ENCODE measurements at regions not wholly inside any gene's neighbourhood (a gene's known extent, or its start where the extent isn't known, plus 50 kb on each side); places are given as distances from the start of the nearest gene placed in this dataset.

GRCh38 chr3:109545746-109546145 lies 208.4 kb upstream of the DPPA4 start:
- no TSS peak for BruUV-seq (replicated peaks)
- H4K20me1 ChIP-seq (replicated peaks; ENCODE audit: control insufficient read depth, insufficient read depth, low read length): no peaks in the 10 kb centered on the region
- no peak for FAIRE-seq

More at GRCh38 chr3:109545746-109546145, 208.4 kb upstream of the DPPA4 start:
- Histone ChIP-seq H3K36me3 (ENCODE audit: control insufficient read depth, insufficient read depth, low read length) (no peaks in the 10 kb centered on the region), H3K9me3 (replicated peaks; ENCODE audit: control insufficient read depth, insufficient read depth, low read depth, low read length) (no peaks in the 10 kb centered on the region), H3K4me1 (replicated peaks in 1 of 2; ENCODE audit: control insufficient read depth in 2 of 2, insufficient read depth in 2 of 2, low read length in 2 of 2) (no peaks in the 10 kb centered on the region), H3K79me2 (ENCODE audit: control insufficient read depth, insufficient read depth, low read length) (no peaks in the 10 kb centered on the region), H3K4me2 (ENCODE audit: insufficient read depth, low read length) (no peak overlapping the region), H2AFZ (ENCODE audit: low read depth, low read length) (no peak overlapping the region), H3K9me1 (ENCODE audit: control insufficient read depth, insufficient read depth, low read length) (no peaks in the 10 kb centered on the region), H3K4me3 (no peak overlapping the region), H3K27me3 (ENCODE audit: control insufficient read depth in 2 of 2, insufficient read depth in 2 of 2, low read length in 2 of 2) (no peaks in the 10 kb centered on the region), H3K27ac (ENCODE audit: extremely low read depth, low read depth, low read length) (no peak overlapping the region), H3K9ac (ENCODE audit: insufficient read depth in 1 of 2, low read depth in 2 of 2, low read length in 2 of 2) (no peak overlapping the region)
- DNase-seq (ENCODE audit: extremely low read depth in 1 of 4, low spot score in 3 of 4) (no peak), ATAC-seq (no peak)
- intact Hi-C loops (cut with micrococcal nuclease) (no loop called here), in situ Hi-C loops (cut with MboI) (no loop called here)
- TF ChIP-seq ZNF280B (CRISPR knock-in tag; IDR thresholded peaks at IDR 0.05): no peak
- TF ChIP-seq, protein P1, sequence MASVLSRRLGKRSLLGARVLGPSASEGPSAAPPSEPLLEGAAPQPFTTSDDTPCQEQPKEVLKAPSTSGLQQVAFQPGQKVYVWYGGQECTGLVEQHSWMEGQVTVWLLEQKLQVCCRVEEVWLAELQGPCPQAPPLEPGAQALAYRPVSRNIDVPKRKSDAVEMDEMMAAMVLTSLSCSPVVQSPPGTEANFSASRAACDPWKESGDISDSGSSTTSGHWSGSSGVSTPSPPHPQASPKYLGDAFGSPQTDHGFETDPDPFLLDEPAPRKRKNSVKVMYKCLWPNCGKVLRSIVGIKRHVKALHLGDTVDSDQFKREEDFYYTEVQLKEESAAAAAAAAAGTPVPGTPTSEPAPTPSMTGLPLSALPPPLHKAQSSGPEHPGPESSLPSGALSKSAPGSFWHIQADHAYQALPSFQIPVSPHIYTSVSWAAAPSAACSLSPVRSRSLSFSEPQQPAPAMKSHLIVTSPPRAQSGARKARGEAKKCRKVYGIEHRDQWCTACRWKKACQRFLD (CRISPR knock-in tag; IDR thresholded peaks at IDR 0.05): no peak
- TF ChIP-seq, protein P2, sequence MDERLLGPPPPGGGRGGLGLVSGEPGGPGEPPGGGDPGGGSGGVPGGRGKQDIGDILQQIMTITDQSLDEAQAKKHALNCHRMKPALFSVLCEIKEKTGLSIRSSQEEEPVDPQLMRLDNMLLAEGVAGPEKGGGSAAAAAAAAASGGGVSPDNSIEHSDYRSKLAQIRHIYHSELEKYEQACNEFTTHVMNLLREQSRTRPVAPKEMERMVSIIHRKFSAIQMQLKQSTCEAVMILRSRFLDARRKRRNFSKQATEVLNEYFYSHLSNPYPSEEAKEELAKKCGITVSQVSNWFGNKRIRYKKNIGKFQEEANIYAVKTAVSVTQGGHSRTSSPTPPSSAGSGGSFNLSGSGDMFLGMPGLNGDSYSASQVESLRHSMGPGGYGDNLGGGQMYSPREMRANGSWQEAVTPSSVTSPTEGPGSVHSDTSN (CRISPR knock-in tag; IDR thresholded peaks at IDR 0.05; ENCODE audit: low read depth): no peak
- TF ChIP-seq, protein P2 (tag; conservative IDR thresholded peaks at IDR 0.05; ENCODE audit: low read depth): no peak
- TF ChIP-seq BACH1 (tag; IDR thresholded peaks at IDR 0.05): no peak
- TF ChIP-seq TEAD4 (IDR thresholded peaks at IDR 0.05; ENCODE audit: low read length): no peak
- no peak for TF ChIP-seq TEAD4 (CRISPR knock-in tag; IDR thresholded peaks at IDR 0.05; ENCODE audit: borderline replicate concordance)
- no peak for TF ChIP-seq NFATC3 (IDR thresholded peaks at IDR 0.05)
- TF ChIP-seq ELF2 (CRISPR knock-in tag; IDR thresholded peaks at IDR 0.05): no peak
- no peak for TF ChIP-seq BCL6 (CRISPR knock-in tag; IDR thresholded peaks at IDR 0.05)
- no peak for TF ChIP-seq NCOA6 (IDR thresholded peaks at IDR 0.05)
- TF ChIP-seq NELFE (IDR thresholded peaks at IDR 0.05; ENCODE audit: insufficient read depth, insufficient read length): no peak
- TF ChIP-seq STAT5A (IDR thresholded peaks at IDR 0.05; ENCODE audit: borderline replicate concordance, low read length): no peak
- TF ChIP-seq, protein P3, sequence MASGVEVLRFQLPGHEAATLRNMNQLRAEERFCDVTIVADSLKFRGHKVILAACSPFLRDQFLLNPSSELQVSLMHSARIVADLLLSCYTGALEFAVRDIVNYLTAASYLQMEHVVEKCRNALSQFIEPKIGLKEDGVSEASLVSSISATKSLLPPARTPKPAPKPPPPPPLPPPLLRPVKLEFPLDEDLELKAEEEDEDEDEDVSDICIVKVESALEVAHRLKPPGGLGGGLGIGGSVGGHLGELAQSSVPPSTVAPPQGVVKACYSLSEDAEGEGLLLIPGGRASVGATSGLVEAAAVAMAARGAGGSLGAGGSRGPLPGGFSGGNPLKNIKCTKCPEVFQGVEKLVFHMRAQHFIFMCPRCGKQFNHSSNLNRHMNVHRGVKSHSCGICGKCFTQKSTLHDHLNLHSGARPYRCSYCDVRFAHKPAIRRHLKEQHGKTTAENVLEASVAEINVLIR (CRISPR knock-in tag; IDR thresholded peaks at IDR 0.05): no peak
- TF ChIP-seq EP300 (IDR thresholded peaks at IDR 0.05; ENCODE audit: low read length): no peak
- TF ChIP-seq SMC3 (conservative IDR thresholded peaks at IDR 0.05; ENCODE audit: insufficient read depth, low read depth, low read length): no peak
- TF ChIP-seq ZNF668 (CRISPR knock-in tag; IDR thresholded peaks at IDR 0.05): no peak
- TF ChIP-seq ELF4 (CRISPR knock-in tag; IDR thresholded peaks at IDR 0.05): no peak
- CTCF ChIA-PET (ENCODE audit: low intra/inter-chr PET ratio): no interaction called here
- POLR2A ChIA-PET: no interaction called here
- 1% methylated on average over 10 of the region's 10 CpGs for WGBS (ENCODE audit: insufficient coverage, low coverage, missing lambda C conversion rate)

Measured in K562 (cell line).